ENCODE measurements at regions not wholly inside any gene's neighbourhood (a gene's known extent, or its start where the extent isn't known, plus 50 kb on each side); places are given as distances from the start of the nearest gene placed in this dataset.

- no peak for TF ChIP-seq CTCF (IDR thresholded peaks at IDR 0.05; ENCODE audit: borderline replicate concordance, insufficient read depth, low read depth, low read length)
- H3K4me3 ChIP-seq (ENCODE audit: low read depth, low read length) = no peak overlapping the region
Measured at GRCh38 chr12:87382436-87382835, 646.8 kb downstream of the C12orf50 start.

- TF ChIP-seq CTCF (IDR thresholded peaks at IDR 0.05; ENCODE audit: borderline replicate concordance, insufficient read depth, low read depth, low read length) = no peak
- H3K4me3 ChIP-seq (ENCODE audit: low read depth, low read length) = no peak overlapping the region
Measured at GRCh38 chr12:87381742-87382141, 647.5 kb downstream of the C12orf50 start.

- H3K4me3 ChIP-seq (ENCODE audit: low read depth, low read length) = no peak overlapping the region
- TF ChIP-seq CTCF (IDR thresholded peaks at IDR 0.05; ENCODE audit: borderline replicate concordance, insufficient read depth, low read depth, low read length) = no peak
Measured at GRCh38 chr12:87378526-87378925, 650.7 kb downstream of the C12orf50 start.

GRCh38 chr12:87376722-87377121 is 652.5 kb downstream of the C12orf50 start:
- TF ChIP-seq CTCF (IDR thresholded peaks at IDR 0.05; ENCODE audit: borderline replicate concordance, insufficient read depth, low read depth, low read length) = no peak
- no peak overlapping the region for H3K4me3 ChIP-seq (ENCODE audit: low read depth, low read length)

GRCh38 chr12:87369161-87369560 is 660.0 kb downstream of the C12orf50 start:
- no peak for TF ChIP-seq CTCF (IDR thresholded peaks at IDR 0.05; ENCODE audit: borderline replicate concordance, insufficient read depth, low read depth, low read length)
- H3K4me3 ChIP-seq (ENCODE audit: low read depth, low read length) = no peak overlapping the region

GRCh38 chr12:87368259-87368658 is 660.9 kb downstream of the C12orf50 start:
- no peak overlapping the region for H3K4me3 ChIP-seq (ENCODE audit: low read depth, low read length)
- TF ChIP-seq CTCF (IDR thresholded peaks at IDR 0.05; ENCODE audit: borderline replicate concordance, insufficient read depth, low read depth, low read length) = no peak

- H3K4me3 ChIP-seq (ENCODE audit: low read depth, low read length) = no peak overlapping the region
- no peak for TF ChIP-seq CTCF (IDR thresholded peaks at IDR 0.05; ENCODE audit: borderline replicate concordance, insufficient read depth, low read depth, low read length)
Measured at GRCh38 chr12:87365423-87365822, 663.8 kb downstream of the C12orf50 start.

All from GM12875 (cell line).